ENCODE measurements at regions not wholly inside any gene's neighbourhood (a gene's known extent, or its start where the extent isn't known, plus 50 kb on each side); places are given as distances from the start of the nearest gene placed in this dataset.

- DNase-seq (ENCODE audit: low read depth in 2 of 3, low spot score in 2 of 3) = no peak
Observed at GRCh38 chr2:10984418-10985135, 72.8 kb downstream of the KCNF1 start.

- no peak for DNase-seq (ENCODE audit: low read depth in 2 of 3, low spot score in 2 of 3)
Observed at GRCh38 chr2:10985260-10985659, 73.5 kb downstream of the KCNF1 start.

- no peak for DNase-seq (ENCODE audit: low read depth in 2 of 3, low spot score in 2 of 3)
Observed at GRCh38 chr2:10985901-10986535, 74.3 kb downstream of the KCNF1 start.

GRCh38 chr2:10987439-10987838 is 75.7 kb downstream of the KCNF1 start:
- no peak for DNase-seq (ENCODE audit: low read depth in 2 of 3, low spot score in 2 of 3)

- DNase-seq (ENCODE audit: low read depth in 2 of 3, low spot score in 2 of 3) = no peak
Observed at GRCh38 chr2:10987861-10988260, 76.1 kb downstream of the KCNF1 start.

GRCh38 chr2:10989151-10989550 is 77.4 kb downstream of the KCNF1 start:
- no peak for DNase-seq (ENCODE audit: low read depth in 2 of 3, low spot score in 2 of 3)

- no peak for DNase-seq (ENCODE audit: low read depth in 2 of 3, low spot score in 2 of 3)
Observed at GRCh38 chr2:10989782-10990181, 78.0 kb downstream of the KCNF1 start.

GRCh38 chr2:10990561-10991111 is 78.9 kb downstream of the KCNF1 start:
- no peak for DNase-seq (ENCODE audit: low read depth in 2 of 3, low spot score in 2 of 3)

- DNase-seq (ENCODE audit: low read depth in 2 of 3, low spot score in 2 of 3) = no peak
Observed at GRCh38 chr2:10992023-10992791, 80.5 kb downstream of the KCNF1 start.

- DNase-seq (ENCODE audit: low read depth in 2 of 3, low spot score in 2 of 3) = no peak
Observed at GRCh38 chr2:10993001-10993481, 81.3 kb downstream of the KCNF1 start.

- no peak for DNase-seq (ENCODE audit: low read depth in 2 of 3, low spot score in 2 of 3)
Observed at GRCh38 chr2:10995366-10995970, 83.7 kb downstream of the KCNF1 start.

- no peak for DNase-seq (ENCODE audit: low read depth in 2 of 3, low spot score in 2 of 3)
Observed at GRCh38 chr2:11004199-11004598, 92.5 kb downstream of the KCNF1 start.

- DNase-seq (ENCODE audit: low read depth in 2 of 3, low spot score in 2 of 3) = no peak
Observed at GRCh38 chr2:11005032-11005431, 93.3 kb downstream of the KCNF1 start.

- no peak for DNase-seq (ENCODE audit: low read depth in 2 of 3, low spot score in 2 of 3)
Observed at GRCh38 chr2:11006191-11006590, 94.5 kb downstream of the KCNF1 start.

GRCh38 chr2:11007331-11008264 is 95.9 kb downstream of the KCNF1 start:
- no peak for DNase-seq (ENCODE audit: low read depth in 2 of 3, low spot score in 2 of 3)

- DNase-seq (ENCODE audit: low read depth in 2 of 3, low spot score in 2 of 3) = no peak
Observed at GRCh38 chr2:11008773-11009172, 97.0 kb downstream of the KCNF1 start.

GRCh38 chr2:11009176-11009575 is 97.4 kb downstream of the KCNF1 start:
- no peak for DNase-seq (ENCODE audit: low read depth in 2 of 3, low spot score in 2 of 3)

GRCh38 chr2:11009891-11010290 is 98.2 kb downstream of the KCNF1 start:
- DNase-seq (ENCODE audit: low read depth in 2 of 3, low spot score in 2 of 3) = no peak

GRCh38 chr2:11011359-11011758 is 99.6 kb downstream of the KCNF1 start:
- DNase-seq (ENCODE audit: low read depth in 2 of 3, low spot score in 2 of 3) = no peak

Measured in hematopoietic multipotent progenitor cell (in vitro differentiated cells).